ENCODE measurements at regions not wholly inside any gene's neighbourhood (a gene's known extent, or its start where the extent isn't known, plus 50 kb on each side); places are given as distances from the start of the nearest gene placed in this dataset.

DNA sequence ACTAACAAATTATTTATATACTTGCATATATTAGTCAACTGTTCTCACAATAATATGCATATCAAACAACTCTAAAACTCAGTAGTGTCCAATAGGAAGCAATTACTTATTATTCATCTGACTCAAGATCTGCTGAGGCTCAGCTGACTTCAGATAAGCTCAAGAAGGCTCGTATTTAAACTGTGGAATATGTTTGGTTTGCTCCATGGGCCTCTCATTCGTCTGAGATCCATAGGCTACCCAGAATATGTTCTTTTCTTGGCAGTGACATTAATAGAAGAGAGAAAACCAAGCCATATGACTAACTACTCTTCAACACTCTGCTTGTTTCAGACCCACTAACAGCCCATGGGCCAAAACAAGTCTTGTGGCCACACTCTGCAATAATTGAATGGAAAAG is 107.7 kb upstream of the MAP2 start:
- no peak for DNase-seq (ENCODE audit: low spot score)
- Histone ChIP-seq H2AFZ (ENCODE audit: low read length) (no peak overlapping the region), H3K9me2 (ENCODE audit: insufficient read depth, low read length) (no peaks in the 10 kb centered on the region), H3K79me2 (ENCODE audit: insufficient read depth, low read depth, low read length) (no peaks in the 10 kb centered on the region), H4K20me1 (ENCODE audit: insufficient read depth, low read length) (no peaks in the 10 kb centered on the region), H3K36me3 (ENCODE audit: insufficient read depth, low read length) (no peaks in the 10 kb centered on the region), H3K4me2 (ENCODE audit: low read length) (no peak overlapping the region), H3K4me3 (ENCODE audit: low read depth, low read length, poor library complexity, severe bottlenecking) (no peak overlapping the region), H3K27ac (ENCODE audit: low read depth, low read length, poor library complexity, severe bottlenecking) (no peak overlapping the region), H3K4me1 (ENCODE audit: insufficient read depth, low read length, poor library complexity, severe bottlenecking) (no peaks in the 10 kb centered on the region), H3K9me3 (ENCODE audit: low read length) (no peaks in the 10 kb centered on the region)
- TF ChIP-seq EZH2phosphoT487 (IDR thresholded peaks at IDR 0.05; ENCODE audit: borderline replicate concordance, low read depth, low read length), result no peak
- TF ChIP-seq, protein P1, sequence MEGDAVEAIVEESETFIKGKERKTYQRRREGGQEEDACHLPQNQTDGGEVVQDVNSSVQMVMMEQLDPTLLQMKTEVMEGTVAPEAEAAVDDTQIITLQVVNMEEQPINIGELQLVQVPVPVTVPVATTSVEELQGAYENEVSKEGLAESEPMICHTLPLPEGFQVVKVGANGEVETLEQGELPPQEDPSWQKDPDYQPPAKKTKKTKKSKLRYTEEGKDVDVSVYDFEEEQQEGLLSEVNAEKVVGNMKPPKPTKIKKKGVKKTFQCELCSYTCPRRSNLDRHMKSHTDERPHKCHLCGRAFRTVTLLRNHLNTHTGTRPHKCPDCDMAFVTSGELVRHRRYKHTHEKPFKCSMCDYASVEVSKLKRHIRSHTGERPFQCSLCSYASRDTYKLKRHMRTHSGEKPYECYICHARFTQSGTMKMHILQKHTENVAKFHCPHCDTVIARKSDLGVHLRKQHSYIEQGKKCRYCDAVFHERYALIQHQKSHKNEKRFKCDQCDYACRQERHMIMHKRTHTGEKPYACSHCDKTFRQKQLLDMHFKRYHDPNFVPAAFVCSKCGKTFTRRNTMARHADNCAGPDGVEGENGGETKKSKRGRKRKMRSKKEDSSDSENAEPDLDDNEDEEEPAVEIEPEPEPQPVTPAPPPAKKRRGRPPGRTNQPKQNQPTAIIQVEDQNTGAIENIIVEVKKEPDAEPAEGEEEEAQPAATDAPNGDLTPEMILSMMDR (conservative IDR thresholded peaks at IDR 0.05; ENCODE audit: low read length), result no peak
- ChIA-PET POLR2A (interaction anchor here (0.6 kb wide), 1 partner anchor 197 kb away, joined by 3 read pairs; no protein-coding TSS in a partner anchor), CTCF (ENCODE audit: unreplicated experiment) (no interaction called here)
- BruUV-seq (replicated peaks), result no TSS peak
- intact Hi-C loops (cut with micrococcal nuclease; ENCODE audit: unreplicated experiment), result no loop called here

- intact Hi-C loops (cut with micrococcal nuclease; ENCODE audit: unreplicated experiment), result loop anchor here (10.0 kb wide), 1 partner anchor 866 kb away; no protein-coding TSS in a partner anchor
Measured at GRCh38 chr2:209321076-209321475, 102.8 kb upstream of the MAP2 start.

DNA sequence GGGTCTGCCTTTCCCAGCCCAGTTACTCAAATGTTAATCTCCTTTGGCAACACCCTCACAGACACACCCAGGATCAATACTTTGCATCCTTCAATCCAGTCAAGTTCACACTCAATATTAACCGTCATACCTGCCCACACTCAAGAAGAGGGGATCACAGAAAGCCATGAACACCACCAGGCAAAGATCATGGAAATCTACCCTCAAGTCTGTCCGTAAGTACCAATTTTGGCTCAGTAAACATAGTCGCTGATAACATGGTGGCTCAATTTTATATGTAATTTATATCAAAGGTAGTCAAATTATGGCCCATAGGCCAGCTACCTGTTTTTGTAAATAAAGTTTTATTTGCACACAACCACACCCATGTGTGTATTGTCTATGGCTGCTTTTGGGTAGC is 102.3 kb upstream of the MAP2 start:
- no peaks in the 10 kb centered on the region for H3K79me2 ChIP-seq (ENCODE audit: insufficient read depth, low read depth, low read length)
- no peaks in the 10 kb centered on the region for H3K9me2 ChIP-seq (ENCODE audit: insufficient read depth, low read length)
- DNase-seq (ENCODE audit: low spot score), result no peak
- no peaks in the 10 kb centered on the region for H4K20me1 ChIP-seq (ENCODE audit: insufficient read depth, low read length)
- no peak overlapping the region for H3K4me3 ChIP-seq (ENCODE audit: low read depth, low read length, poor library complexity, severe bottlenecking)
- no peaks in the 10 kb centered on the region for H3K36me3 ChIP-seq (ENCODE audit: insufficient read depth, low read length)
- no peak overlapping the region for H3K27ac ChIP-seq (ENCODE audit: low read depth, low read length, poor library complexity, severe bottlenecking)
- H2AFZ ChIP-seq (ENCODE audit: low read length), result no peak overlapping the region
- H3K9me3 ChIP-seq (ENCODE audit: low read length), result no peaks in the 10 kb centered on the region
- CTCF ChIA-PET (ENCODE audit: unreplicated experiment), result no interaction called here
- H3K4me2 ChIP-seq (ENCODE audit: low read length), result no peak overlapping the region
- no TSS peak for BruUV-seq (replicated peaks)
- TF ChIP-seq, protein P1 (conservative IDR thresholded peaks at IDR 0.05; ENCODE audit: low read length), result no peak
- TF ChIP-seq EZH2phosphoT487 (IDR thresholded peaks at IDR 0.05; ENCODE audit: borderline replicate concordance, low read depth, low read length), result no peak
- POLR2A ChIA-PET, result no interaction called here
- no peaks in the 10 kb centered on the region for H3K4me1 ChIP-seq (ENCODE audit: insufficient read depth, low read length, poor library complexity, severe bottlenecking)
- intact Hi-C loops (cut with micrococcal nuclease; ENCODE audit: unreplicated experiment), result loop anchor here (10.0 kb wide), 1 partner anchor 867 kb away; no protein-coding TSS in a partner anchor

More at GRCh38 chr2:209321076-209321475, 102.8 kb upstream of the MAP2 start:
- TF ChIP-seq, protein P1 (conservative IDR thresholded peaks at IDR 0.05; ENCODE audit: low read length), result no peak
- TF ChIP-seq EZH2phosphoT487 (IDR thresholded peaks at IDR 0.05; ENCODE audit: borderline replicate concordance, low read depth, low read length), result no peak
- ChIA-PET POLR2A (no interaction called here), CTCF (ENCODE audit: unreplicated experiment) (no interaction called here)
- Histone ChIP-seq H2AFZ (ENCODE audit: low read length) (no peak overlapping the region), H4K20me1 (ENCODE audit: insufficient read depth, low read length) (no peaks in the 10 kb centered on the region), H3K9me3 (ENCODE audit: low read length) (no peaks in the 10 kb centered on the region), H3K36me3 (ENCODE audit: insufficient read depth, low read length) (no peaks in the 10 kb centered on the region), H3K4me2 (ENCODE audit: low read length) (no peak overlapping the region), H3K4me3 (ENCODE audit: low read depth, low read length, poor library complexity, severe bottlenecking) (no peak overlapping the region), H3K79me2 (ENCODE audit: insufficient read depth, low read depth, low read length) (no peaks in the 10 kb centered on the region), H3K27ac (ENCODE audit: low read depth, low read length, poor library complexity, severe bottlenecking) (no peak overlapping the region), H3K4me1 (ENCODE audit: insufficient read depth, low read length, poor library complexity, severe bottlenecking) (no peaks in the 10 kb centered on the region), H3K9me2 (ENCODE audit: insufficient read depth, low read length) (no peaks in the 10 kb centered on the region)
- DNase-seq (ENCODE audit: low spot score), result no peak
- no TSS peak for BruUV-seq (replicated peaks)
